ENCODE measurements at regions not wholly inside any gene's neighbourhood (a gene's known extent, or its start where the extent isn't known, plus 50 kb on each side); places are given as distances from the start of the nearest gene placed in this dataset.

DNA sequence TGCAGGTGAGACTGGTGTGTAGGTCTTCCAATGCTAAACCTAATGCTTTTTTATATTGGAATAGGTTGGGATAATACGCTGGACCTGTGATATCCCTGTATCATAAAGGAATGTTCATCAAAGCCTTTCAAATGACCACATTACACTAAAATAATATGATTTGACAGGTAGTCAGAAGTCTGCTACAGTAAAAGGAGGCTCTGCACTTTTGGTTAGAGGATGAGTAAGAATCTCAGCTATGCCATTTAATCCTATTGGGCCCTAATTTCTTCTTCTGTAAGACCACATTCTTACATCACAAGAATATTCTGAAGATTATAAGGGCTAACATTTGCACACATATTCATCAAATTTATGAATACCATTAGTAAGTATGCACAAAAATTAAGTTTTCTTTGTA, 250.5 kb upstream of the FLRT2 start:
- no peak for DNase-seq (ENCODE audit: extremely low read depth, low read depth, low spot score)

- no peak for DNase-seq (ENCODE audit: extremely low read depth, low read depth, low spot score)
Measured at GRCh38 chr14:85280074-85280473, 249.9 kb upstream of the FLRT2 start.

- DNase-seq (ENCODE audit: extremely low read depth, low read depth, low spot score), result no peak
Measured at GRCh38 chr14:85281921-85282320, 248.0 kb upstream of the FLRT2 start.

GRCh38 chr14:85288041-85288440, 241.9 kb upstream of the FLRT2 start:
- no peak for DNase-seq (ENCODE audit: extremely low read depth, low read depth, low spot score)

GRCh38 chr14:85291731-85292130, 238.2 kb upstream of the FLRT2 start:
- no peak for DNase-seq (ENCODE audit: extremely low read depth, low read depth, low spot score)

- no peak for DNase-seq (ENCODE audit: extremely low read depth, low read depth, low spot score)
Measured at GRCh38 chr14:85293612-85294234, 236.2 kb upstream of the FLRT2 start.

- DNase-seq (ENCODE audit: extremely low read depth, low read depth, low spot score), result no peak
Measured at GRCh38 chr14:85295318-85295717, 234.6 kb upstream of the FLRT2 start.

- no peak for DNase-seq (ENCODE audit: extremely low read depth, low read depth, low spot score)
Measured at GRCh38 chr14:85296456-85297210, 233.3 kb upstream of the FLRT2 start.

DNA sequence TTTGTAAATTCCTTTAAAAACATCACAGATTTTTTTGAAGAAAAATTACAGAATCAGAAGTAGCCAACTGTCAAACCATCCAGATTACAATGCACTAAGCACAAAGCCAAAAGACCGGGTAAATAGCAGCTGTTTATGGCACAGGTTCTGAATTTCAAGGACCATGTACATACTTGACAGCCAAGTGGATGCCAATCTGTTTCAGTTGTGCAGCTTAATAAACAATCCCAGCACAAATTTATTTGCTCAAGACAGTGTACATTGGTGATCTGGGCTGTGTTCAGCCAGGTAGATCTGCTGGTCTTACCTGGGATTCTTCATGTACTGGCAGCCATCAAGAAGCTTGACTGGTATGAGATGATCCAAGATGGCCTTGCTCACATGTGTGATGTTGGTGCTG, 229.8 kb upstream of the FLRT2 start:
- no peak for DNase-seq (ENCODE audit: extremely low read depth, low read depth, low spot score)

- no peak for DNase-seq (ENCODE audit: extremely low read depth, low read depth, low spot score)
Measured at GRCh38 chr14:85301506-85301905, 228.4 kb upstream of the FLRT2 start.

DNA sequence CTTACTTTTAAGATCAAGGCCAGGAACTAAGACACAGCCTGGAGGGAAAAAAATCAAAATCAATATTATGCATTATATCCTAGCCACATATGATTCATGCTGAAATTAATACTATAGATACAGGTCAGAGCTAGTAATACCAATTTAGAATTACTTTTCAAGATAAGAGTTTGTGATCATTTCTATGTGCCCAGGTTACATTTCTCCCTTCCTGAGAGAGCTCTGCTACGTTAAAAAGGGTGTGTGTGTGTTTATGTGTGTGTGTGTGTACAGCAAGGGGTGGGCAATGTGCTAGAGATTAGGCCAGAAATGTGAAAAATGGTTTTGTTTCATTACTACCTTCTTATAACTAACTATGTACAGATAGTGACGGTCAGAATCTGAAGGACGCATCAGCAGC, 223.9 kb upstream of the FLRT2 start:
- no peak for DNase-seq (ENCODE audit: extremely low read depth, low read depth, low spot score)

- peak; percentile 55 for DNase-seq (ENCODE audit: extremely low read depth, low read depth, low spot score)
Measured at GRCh38 chr14:85308531-85309300, 221.2 kb upstream of the FLRT2 start.

GRCh38 chr14:85310491-85311272, 219.3 kb upstream of the FLRT2 start:
- DNase-seq (ENCODE audit: extremely low read depth, low read depth, low spot score), result no peak

- no peak for DNase-seq (ENCODE audit: extremely low read depth, low read depth, low spot score)
Measured at GRCh38 chr14:85313560-85314207, 216.3 kb upstream of the FLRT2 start.

- no peak for DNase-seq (ENCODE audit: extremely low read depth, low read depth, low spot score)
Measured at GRCh38 chr14:85315290-85315689, 214.7 kb upstream of the FLRT2 start.

GRCh38 chr14:85315733-85316290, 214.1 kb upstream of the FLRT2 start:
- DNase-seq (ENCODE audit: extremely low read depth, low read depth, low spot score), result no peak

- DNase-seq (ENCODE audit: extremely low read depth, low read depth, low spot score), result no peak
Measured at GRCh38 chr14:85316701-85317410, 213.1 kb upstream of the FLRT2 start.

- DNase-seq (ENCODE audit: extremely low read depth, low read depth, low spot score), result no peak
Measured at GRCh38 chr14:85317491-85318021, 212.4 kb upstream of the FLRT2 start.

GRCh38 chr14:85319101-85319500, 210.8 kb upstream of the FLRT2 start:
- no peak for DNase-seq (ENCODE audit: extremely low read depth, low read depth, low spot score)

All from glomerular endothelial cell (primary cell).